Mammary epithelial cell (primary cell): ENCODE measurements at regions not wholly inside any gene's neighbourhood (a gene's known extent, or its start where the extent isn't known, plus 50 kb on each side); places are given as distances from the start of the nearest gene placed in this dataset.

Source experiments
- EZH2 ChIP-seq: IDR thresholded peaks from 2 replicates; pipeline ENCODE4 v1.6.1; 2012; ENCODE audit warnings: low read length, inconsistent platforms, borderline replicate concordance
- TF ChIP-seq, protein P1 (sequence below), 2 donors: IDR thresholded peaks in 1 of 2; conservative IDR thresholded peaks in 1 of 2; 2 replicates each; pipeline ENCODE4 v1.5.1; 2011 to 2012; ENCODE audit warnings: inconsistent platforms in 2 of 2, low read length in 2 of 2, mild to moderate bottlenecking in 2 of 2, control low read depth in 1 of 2, low read depth in 1 of 2; ENCODE audit not compliant: insufficient read depth in 1 of 2; ENCODE audit errors: extremely low read depth in 1 of 2

DNA sequence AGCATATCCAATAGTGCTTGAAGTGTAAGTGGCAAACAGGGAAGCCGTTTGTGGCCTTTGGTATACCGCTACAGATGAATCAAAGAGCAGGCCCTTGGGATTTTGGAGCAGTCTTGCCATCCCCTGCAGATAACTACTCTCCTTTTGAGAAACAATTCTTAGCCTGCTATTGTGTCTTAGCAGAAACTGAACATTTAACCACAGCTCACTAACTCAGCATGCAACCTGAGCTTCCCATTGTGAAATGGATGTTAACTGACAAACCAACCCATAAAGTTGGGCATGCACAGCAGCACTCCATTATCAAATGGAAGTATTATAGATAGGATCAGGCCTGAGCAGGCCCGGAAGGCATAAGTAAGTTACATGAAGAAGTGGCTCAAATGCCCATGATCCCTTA, 315.3 kb upstream of the PTGER4 start:
- TF ChIP-seq, protein P1, sequence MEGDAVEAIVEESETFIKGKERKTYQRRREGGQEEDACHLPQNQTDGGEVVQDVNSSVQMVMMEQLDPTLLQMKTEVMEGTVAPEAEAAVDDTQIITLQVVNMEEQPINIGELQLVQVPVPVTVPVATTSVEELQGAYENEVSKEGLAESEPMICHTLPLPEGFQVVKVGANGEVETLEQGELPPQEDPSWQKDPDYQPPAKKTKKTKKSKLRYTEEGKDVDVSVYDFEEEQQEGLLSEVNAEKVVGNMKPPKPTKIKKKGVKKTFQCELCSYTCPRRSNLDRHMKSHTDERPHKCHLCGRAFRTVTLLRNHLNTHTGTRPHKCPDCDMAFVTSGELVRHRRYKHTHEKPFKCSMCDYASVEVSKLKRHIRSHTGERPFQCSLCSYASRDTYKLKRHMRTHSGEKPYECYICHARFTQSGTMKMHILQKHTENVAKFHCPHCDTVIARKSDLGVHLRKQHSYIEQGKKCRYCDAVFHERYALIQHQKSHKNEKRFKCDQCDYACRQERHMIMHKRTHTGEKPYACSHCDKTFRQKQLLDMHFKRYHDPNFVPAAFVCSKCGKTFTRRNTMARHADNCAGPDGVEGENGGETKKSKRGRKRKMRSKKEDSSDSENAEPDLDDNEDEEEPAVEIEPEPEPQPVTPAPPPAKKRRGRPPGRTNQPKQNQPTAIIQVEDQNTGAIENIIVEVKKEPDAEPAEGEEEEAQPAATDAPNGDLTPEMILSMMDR (conservative IDR thresholded peaks at IDR 0.05 in 1 of 2, IDR thresholded peaks at IDR 0.05 in 1 of 2; ENCODE audit: extremely low read depth in 1 of 2, insufficient read depth in 1 of 2, low read depth in 1 of 2, low read length in 2 of 2): no peak
- no peak for TF ChIP-seq EZH2
